ENCODE measurements at regions not wholly inside any gene's neighbourhood (a gene's known extent, or its start where the extent isn't known, plus 50 kb on each side); places are given as distances from the start of the nearest gene placed in this dataset.

DNA sequence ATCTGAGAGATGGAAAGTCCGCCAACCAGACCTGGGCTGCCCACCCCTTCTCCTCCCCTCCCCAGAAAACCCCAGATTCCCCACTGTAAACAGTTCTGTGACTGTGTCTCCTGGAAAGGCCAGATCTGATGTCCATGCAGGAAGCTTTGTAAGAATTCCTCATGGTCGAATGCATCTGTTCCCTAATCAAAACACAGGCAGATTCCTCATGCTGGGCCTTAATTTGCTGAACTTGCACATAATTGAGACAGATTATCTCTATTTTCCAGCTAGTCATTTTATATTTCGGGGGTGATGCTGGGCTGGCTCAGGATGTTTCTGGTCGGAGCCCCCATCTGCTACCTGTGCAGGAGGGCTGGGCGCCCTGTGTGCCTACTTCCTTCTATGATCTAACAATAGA, 233.6 kb upstream of the ASIC2 start:
- TF ChIP-seq, protein P1, sequence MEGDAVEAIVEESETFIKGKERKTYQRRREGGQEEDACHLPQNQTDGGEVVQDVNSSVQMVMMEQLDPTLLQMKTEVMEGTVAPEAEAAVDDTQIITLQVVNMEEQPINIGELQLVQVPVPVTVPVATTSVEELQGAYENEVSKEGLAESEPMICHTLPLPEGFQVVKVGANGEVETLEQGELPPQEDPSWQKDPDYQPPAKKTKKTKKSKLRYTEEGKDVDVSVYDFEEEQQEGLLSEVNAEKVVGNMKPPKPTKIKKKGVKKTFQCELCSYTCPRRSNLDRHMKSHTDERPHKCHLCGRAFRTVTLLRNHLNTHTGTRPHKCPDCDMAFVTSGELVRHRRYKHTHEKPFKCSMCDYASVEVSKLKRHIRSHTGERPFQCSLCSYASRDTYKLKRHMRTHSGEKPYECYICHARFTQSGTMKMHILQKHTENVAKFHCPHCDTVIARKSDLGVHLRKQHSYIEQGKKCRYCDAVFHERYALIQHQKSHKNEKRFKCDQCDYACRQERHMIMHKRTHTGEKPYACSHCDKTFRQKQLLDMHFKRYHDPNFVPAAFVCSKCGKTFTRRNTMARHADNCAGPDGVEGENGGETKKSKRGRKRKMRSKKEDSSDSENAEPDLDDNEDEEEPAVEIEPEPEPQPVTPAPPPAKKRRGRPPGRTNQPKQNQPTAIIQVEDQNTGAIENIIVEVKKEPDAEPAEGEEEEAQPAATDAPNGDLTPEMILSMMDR (IDR thresholded peaks at IDR 0.05), result no peak
- peaks cover 6% of the 10 kb centered on the region for H3K9me3 ChIP-seq
- H3K4me3 ChIP-seq, result no peak overlapping the region
- no peaks in the 10 kb centered on the region for H3K27me3 ChIP-seq
- intact Hi-C loops (cut with DNase I), result no loop called here
- no peaks in the 10 kb centered on the region for H3K4me1 ChIP-seq
- no peak overlapping the region for H3K27ac ChIP-seq
- DNase-seq (no peak), ATAC-seq (no peak)
- H3K36me3 ChIP-seq, result no peaks in the 10 kb centered on the region

DNA sequence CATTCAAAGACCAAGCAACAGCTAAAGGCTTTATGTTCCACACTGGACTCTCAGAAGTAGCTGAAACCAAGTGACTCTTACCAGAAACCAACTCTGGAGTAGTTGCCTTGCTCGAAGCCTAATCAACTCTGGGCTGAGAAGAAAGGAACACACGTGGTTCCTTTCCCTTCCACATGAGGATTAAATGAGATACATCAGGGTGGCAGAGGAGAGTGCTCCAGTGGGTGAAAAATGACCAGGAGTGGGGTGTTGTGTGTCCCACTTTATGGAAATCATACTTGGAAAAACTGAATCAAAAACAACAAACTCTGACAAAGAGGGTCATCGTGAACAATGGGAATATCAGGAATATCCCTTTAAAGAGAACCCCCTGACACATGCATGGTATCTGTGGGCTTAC, 234.2 kb upstream of the ASIC2 start:
- ATAC-seq, result no peak
- intact Hi-C loops (cut with DNase I), result no loop called here
- Histone ChIP-seq H3K36me3 (no peaks in the 10 kb centered on the region), H3K4me1 (no peaks in the 10 kb centered on the region), H3K4me3 (no peak overlapping the region), H3K27me3 (no peaks in the 10 kb centered on the region), H3K9me3 (peaks cover 6% of the 10 kb centered on the region), H3K27ac (no peak overlapping the region)
- TF ChIP-seq, protein P1 (IDR thresholded peaks at IDR 0.05), result no peak
- DNase-seq, result no peak

DNA sequence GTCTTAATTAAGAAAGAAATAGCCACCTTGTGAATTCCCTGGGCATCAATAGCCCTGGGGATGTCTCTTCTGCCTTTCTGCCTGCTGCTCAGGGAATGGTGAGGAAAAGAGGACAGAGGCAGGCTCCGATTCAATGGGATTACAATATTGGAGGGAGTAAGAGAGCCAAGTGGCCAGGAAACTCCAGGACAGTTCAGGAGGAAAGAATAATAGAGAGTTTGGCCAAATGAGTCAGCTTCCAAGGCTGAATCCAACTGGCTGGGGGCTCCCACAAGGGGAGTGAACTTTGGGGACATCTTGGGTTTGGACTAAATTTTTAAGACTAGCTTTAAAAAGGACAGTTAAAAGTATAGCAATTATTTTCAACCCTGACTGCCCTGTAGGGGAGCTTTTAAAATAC, 235.8 kb upstream of the ASIC2 start:
- Histone ChIP-seq H3K4me1 (no peaks in the 10 kb centered on the region), H3K4me3 (no peak overlapping the region), H3K27me3 (no peaks in the 10 kb centered on the region), H3K36me3 (no peaks in the 10 kb centered on the region), H3K27ac (no peak overlapping the region), H3K9me3 (peaks cover 6% of the 10 kb centered on the region)
- DNase-seq (no peak), ATAC-seq (no peak)
- TF ChIP-seq, protein P1 (IDR thresholded peaks at IDR 0.05), result no peak
- intact Hi-C loops (cut with DNase I), result no loop called here

DNA sequence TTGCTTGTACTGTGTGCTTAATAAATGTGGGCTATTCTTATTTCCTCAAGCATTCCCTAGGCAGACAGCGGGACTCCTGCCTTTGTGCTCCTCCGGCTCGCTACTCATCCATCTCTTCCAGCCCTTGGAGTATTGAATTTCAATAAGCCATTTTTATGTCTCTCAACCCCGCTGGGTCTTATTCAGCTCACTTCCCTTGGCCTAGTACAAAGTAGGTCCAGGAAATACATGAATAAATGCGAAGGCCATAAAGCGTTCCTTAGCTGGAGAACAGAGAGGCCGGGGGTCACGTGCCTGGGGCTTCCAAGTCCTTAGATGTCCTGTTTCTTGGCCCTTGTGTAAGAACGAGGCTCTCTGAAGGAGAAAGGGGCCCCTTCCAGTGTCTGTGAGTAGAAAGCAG, 236.7 kb upstream of the ASIC2 start:
- Histone ChIP-seq H3K27ac (no peak overlapping the region), H3K36me3 (no peaks in the 10 kb centered on the region), H3K27me3 (no peaks in the 10 kb centered on the region), H3K9me3 (peaks cover 6% of the 10 kb centered on the region), H3K4me1 (no peaks in the 10 kb centered on the region), H3K4me3 (no peak overlapping the region)
- TF ChIP-seq, protein P1 (IDR thresholded peaks at IDR 0.05), result no peak
- DNase-seq (no peak), ATAC-seq (no peak)
- intact Hi-C loops (cut with DNase I), result no loop called here

DNA sequence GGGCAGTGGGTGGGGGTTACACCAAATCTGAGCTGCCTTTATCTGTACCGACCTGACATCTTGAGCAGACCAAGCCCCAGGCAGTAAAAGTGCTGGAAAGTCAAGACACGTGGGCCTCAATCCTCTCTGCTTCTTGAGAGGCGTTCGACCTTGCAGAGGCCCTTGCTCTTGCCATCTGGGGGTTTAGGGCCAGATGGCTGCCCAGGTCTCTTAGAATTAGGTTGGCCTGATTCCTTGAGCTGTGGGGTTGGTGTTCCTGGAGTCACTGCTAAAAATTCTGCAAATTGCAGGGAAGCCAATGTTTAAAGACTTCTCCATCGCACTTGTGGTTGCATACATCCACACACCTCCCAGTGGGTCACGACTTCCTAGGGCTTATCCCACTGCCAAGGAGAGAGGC, 238.2 kb upstream of the ASIC2 start:
- H3K4me3 ChIP-seq, result no peak overlapping the region
- intact Hi-C loops (cut with DNase I), result no loop called here

DNA sequence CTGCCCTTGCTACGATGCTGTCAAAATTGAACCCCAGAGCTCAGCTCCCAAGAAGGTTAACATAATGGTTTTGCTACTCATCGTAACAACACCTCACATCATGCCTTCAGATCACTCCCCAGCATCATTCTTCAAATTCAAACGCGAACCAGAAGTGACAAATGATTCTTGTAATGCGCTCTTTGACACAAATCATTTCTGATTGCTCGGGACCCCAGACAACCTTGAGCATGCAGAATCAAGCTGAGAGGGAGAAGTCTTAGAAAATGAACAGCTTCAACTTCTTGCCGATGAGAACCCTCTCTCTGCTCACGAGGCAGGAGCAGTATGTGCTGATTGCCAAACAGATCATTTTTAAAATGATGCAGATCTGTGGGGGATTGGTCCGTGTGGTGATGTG, 241.0 kb upstream of the ASIC2 start:
- intact Hi-C loops (cut with DNase I), result no loop called here
- Histone ChIP-seq H3K27ac (no peak overlapping the region), H3K9me3 (no peaks in the 10 kb centered on the region), H3K4me1 (no peaks in the 10 kb centered on the region), H3K4me3 (no peak overlapping the region), H3K27me3 (no peaks in the 10 kb centered on the region), H3K36me3 (no peaks in the 10 kb centered on the region)
- DNase-seq, result no peak
- ATAC-seq, result no peak
- TF ChIP-seq, protein P1 (IDR thresholded peaks at IDR 0.05), result no peak

More for the DNA sequence above, 238.2 kb upstream of the ASIC2 start:
- DNase-seq (no peak), ATAC-seq (no peak)
- Histone ChIP-seq H3K36me3 (no peaks in the 10 kb centered on the region), H3K9me3 (peaks cover 6% of the 10 kb centered on the region), H3K27ac (no peak overlapping the region), H3K4me1 (no peaks in the 10 kb centered on the region), H3K27me3 (no peaks in the 10 kb centered on the region)
- TF ChIP-seq, protein P1 (IDR thresholded peaks at IDR 0.05), result no peak

All from upper lobe of right lung (tissue), 1 donor.